ENCODE measurements at regions not wholly inside any gene's neighbourhood (a gene's known extent, or its start where the extent isn't known, plus 50 kb on each side); places are given as distances from the start of the nearest gene placed in this dataset.

- Histone ChIP-seq H3K9ac (ENCODE audit: low read depth, low read length) (no peak overlapping the region), H3K27me3 (ENCODE audit: insufficient read depth, low read length) (no peaks in the 10 kb centered on the region), H3K27ac (ENCODE audit: low read depth, low read length) (no peak overlapping the region), H3K9me3 (ENCODE audit: insufficient read depth, low read depth, low read length) (no peaks in the 10 kb centered on the region), H3K36me3 (ENCODE audit: insufficient read depth, low read length) (no peaks in the 10 kb centered on the region), H3K4me1 (ENCODE audit: insufficient read depth, low read length) (peaks cover 9% of the 10 kb centered on the region), H3K4me3 (ENCODE audit: low read length) (no peak overlapping the region)
- 82% methylated on average over 3 of the region's 3 CpGs for WGBS
These were observed 470.2 kb upstream of the CDH20 start for GRCh38 chr18:60862988-60863387.

- Histone ChIP-seq H3K36me3 (ENCODE audit: insufficient read depth, low read length) (no peaks in the 10 kb centered on the region), H3K4me3 (ENCODE audit: low read length) (no peak overlapping the region), H3K27me3 (ENCODE audit: insufficient read depth, low read length) (no peaks in the 10 kb centered on the region), H3K4me1 (ENCODE audit: insufficient read depth, low read length) (0 out of 2 replicates have a peak, but pooled peaks cover 4% of the 10 kb centered on the region), H3K9ac (ENCODE audit: low read depth, low read length) (no peak overlapping the region), H3K27ac (ENCODE audit: low read depth, low read length) (no peak overlapping the region), H3K9me3 (ENCODE audit: insufficient read depth, low read depth, low read length) (no peaks in the 10 kb centered on the region)
- WGBS: 100% methylated on average over 1 of the region's 2 CpGs
These were observed 467.4 kb upstream of the CDH20 start for GRCh38 chr18:60865801-60866200.

DNA sequence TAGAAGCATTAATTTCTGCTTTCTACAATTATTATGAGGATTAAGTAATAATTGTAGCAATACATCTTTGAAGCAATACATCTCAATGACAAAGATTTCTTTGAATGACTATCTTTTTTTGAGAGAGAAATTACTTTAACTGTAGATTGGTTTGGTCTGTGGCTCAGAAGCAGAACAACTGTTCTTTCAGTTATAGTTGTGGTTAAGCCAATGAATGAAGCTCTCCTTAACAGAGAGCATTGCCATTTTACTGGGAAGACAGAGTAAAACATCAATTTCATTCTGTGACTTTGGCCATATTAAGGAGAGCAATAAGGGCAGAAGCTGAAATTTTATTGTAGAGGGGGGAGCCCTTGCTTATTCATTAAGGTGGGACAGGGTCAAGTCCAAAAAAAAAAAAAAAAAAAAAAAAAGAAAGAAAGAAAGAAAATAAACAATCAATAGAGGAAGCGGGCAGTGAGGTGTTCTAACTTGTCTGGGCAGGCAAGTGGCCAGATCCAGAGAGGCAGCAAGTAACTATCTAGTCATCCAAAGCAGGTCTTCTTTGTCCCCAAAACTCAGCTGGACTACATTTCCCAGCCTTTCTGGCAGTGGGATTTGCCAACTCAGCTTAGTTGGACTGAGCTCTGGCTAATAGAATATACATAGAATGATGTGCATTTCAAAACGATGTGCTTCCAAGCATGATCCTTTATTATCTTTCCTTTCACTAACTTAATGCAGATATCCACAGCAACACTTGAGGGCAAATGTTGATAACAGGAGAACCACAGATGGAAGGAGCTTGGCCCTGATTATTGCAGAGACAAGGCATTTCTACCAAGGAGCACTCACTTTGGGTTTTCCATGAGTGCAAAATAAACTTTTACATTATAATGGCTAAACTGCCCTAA lies 462.7 kb upstream of the CDH20 start:
- Histone ChIP-seq H3K4me1 (ENCODE audit: insufficient read depth, low read length) (no peaks in the 10 kb centered on the region), H3K9ac (ENCODE audit: low read depth, low read length) (no peak overlapping the region), H3K36me3 (ENCODE audit: insufficient read depth, low read length) (no peaks in the 10 kb centered on the region), H3K27ac (ENCODE audit: low read depth, low read length) (no peak overlapping the region), H3K9me3 (ENCODE audit: insufficient read depth, low read depth, low read length) (no peaks in the 10 kb centered on the region), H3K4me3 (ENCODE audit: low read length) (no peak overlapping the region), H3K27me3 (ENCODE audit: insufficient read depth, low read length) (no peaks in the 10 kb centered on the region)
- 92% methylated on average over 2 of the region's 2 CpGs for WGBS

- no peak overlapping the region for H3K27ac ChIP-seq (ENCODE audit: low read depth, low read length)
- H3K4me3 ChIP-seq (ENCODE audit: low read length): no peak overlapping the region
- H3K4me1 ChIP-seq (ENCODE audit: insufficient read depth, low read length): no peaks in the 10 kb centered on the region
- no peak overlapping the region for H3K9ac ChIP-seq (ENCODE audit: low read depth, low read length)
- H3K9me3 ChIP-seq (ENCODE audit: insufficient read depth, low read depth, low read length): no peaks in the 10 kb centered on the region
- H3K27me3 ChIP-seq (ENCODE audit: insufficient read depth, low read length): no peaks in the 10 kb centered on the region
- H3K36me3 ChIP-seq (ENCODE audit: insufficient read depth, low read length): no peaks in the 10 kb centered on the region
- WGBS: 93% methylated on average over 3 of the region's 3 CpGs
These were observed 460.8 kb upstream of the CDH20 start for GRCh38 chr18:60872434-60872833.

DNA sequence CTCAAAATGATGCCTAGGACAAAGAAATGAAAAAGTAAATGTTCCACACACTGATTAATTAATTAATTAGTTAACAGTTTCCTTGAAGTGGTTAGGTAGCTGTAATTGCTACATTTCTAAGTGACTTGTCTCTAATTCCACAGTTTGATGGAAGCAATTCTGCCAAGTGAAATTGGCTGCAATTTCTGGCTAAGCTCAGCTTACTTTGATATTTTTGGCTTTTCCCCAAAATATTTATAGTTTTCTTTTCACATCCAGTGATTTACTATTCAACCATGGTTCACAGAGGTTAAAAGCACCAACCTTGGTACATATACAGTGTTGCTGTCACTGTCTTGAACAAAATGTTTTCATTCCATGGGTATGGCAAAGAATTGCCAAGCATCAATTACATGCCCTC lies 459.5 kb upstream of the CDH20 start:
- no peak overlapping the region for H3K27ac ChIP-seq (ENCODE audit: low read depth, low read length)
- H3K9ac ChIP-seq (ENCODE audit: low read depth, low read length): no peak overlapping the region

GRCh38 chr18:60875957-60876507 lies 457.2 kb upstream of the CDH20 start:
- H3K4me1 ChIP-seq (ENCODE audit: insufficient read depth, low read length): no peaks in the 10 kb centered on the region
- H3K4me3 ChIP-seq (ENCODE audit: low read length): no peak overlapping the region
- H3K9me3 ChIP-seq (ENCODE audit: insufficient read depth, low read depth, low read length): no peaks in the 10 kb centered on the region
- H3K36me3 ChIP-seq (ENCODE audit: insufficient read depth, low read length): no peaks in the 10 kb centered on the region
- 96% methylated on average over 6 of the region's 6 CpGs for WGBS
- H3K27ac ChIP-seq (ENCODE audit: low read depth, low read length): no peak overlapping the region
- H3K9ac ChIP-seq (ENCODE audit: low read depth, low read length): no peak overlapping the region
- H3K27me3 ChIP-seq (ENCODE audit: insufficient read depth, low read length): no peaks in the 10 kb centered on the region

More for the DNA sequence above, 459.5 kb upstream of the CDH20 start:
- Histone ChIP-seq H3K27me3 (ENCODE audit: insufficient read depth, low read length) (no peaks in the 10 kb centered on the region), H3K4me1 (ENCODE audit: insufficient read depth, low read length) (no peaks in the 10 kb centered on the region), H3K4me3 (ENCODE audit: low read length) (no peak overlapping the region), H3K36me3 (ENCODE audit: insufficient read depth, low read length) (no peaks in the 10 kb centered on the region), H3K9me3 (ENCODE audit: insufficient read depth, low read depth, low read length) (no peaks in the 10 kb centered on the region)

- Histone ChIP-seq H3K4me3 (ENCODE audit: low read length) (no peak overlapping the region), H3K36me3 (ENCODE audit: insufficient read depth, low read length) (no peaks in the 10 kb centered on the region), H3K9me3 (ENCODE audit: insufficient read depth, low read depth, low read length) (no peaks in the 10 kb centered on the region), H3K27me3 (ENCODE audit: insufficient read depth, low read length) (no peaks in the 10 kb centered on the region), H3K9ac (ENCODE audit: low read depth, low read length) (no peak overlapping the region), H3K4me1 (ENCODE audit: insufficient read depth, low read length) (no peaks in the 10 kb centered on the region), H3K27ac (ENCODE audit: low read depth, low read length) (no peak overlapping the region)
- no CpG with 5 or more reads among the region's 2 CpGs for WGBS
These were observed 453.0 kb upstream of the CDH20 start for GRCh38 chr18:60880184-60880583.

- WGBS: 96% methylated on average over 2 of the region's 2 CpGs
- no peak overlapping the region for H3K4me3 ChIP-seq (ENCODE audit: low read length)
- no peak overlapping the region for H3K27ac ChIP-seq (ENCODE audit: low read depth, low read length)
- H3K9ac ChIP-seq (ENCODE audit: low read depth, low read length): no peak overlapping the region
- no peaks in the 10 kb centered on the region for H3K9me3 ChIP-seq (ENCODE audit: insufficient read depth, low read depth, low read length)
- H3K27me3 ChIP-seq (ENCODE audit: insufficient read depth, low read length): no peaks in the 10 kb centered on the region
- H3K4me1 ChIP-seq (ENCODE audit: insufficient read depth, low read length): no peaks in the 10 kb centered on the region
- H3K36me3 ChIP-seq (ENCODE audit: insufficient read depth, low read length): no peaks in the 10 kb centered on the region
These were observed 449.6 kb upstream of the CDH20 start for GRCh38 chr18:60883587-60883986.

GRCh38 chr18:60888071-60888624 lies 445.1 kb upstream of the CDH20 start:
- H3K36me3 ChIP-seq (ENCODE audit: insufficient read depth, low read length): no peaks in the 10 kb centered on the region
- no peak overlapping the region for H3K9ac ChIP-seq (ENCODE audit: low read depth, low read length)
- H3K27me3 ChIP-seq (ENCODE audit: insufficient read depth, low read length): no peaks in the 10 kb centered on the region
- H3K9me3 ChIP-seq (ENCODE audit: insufficient read depth, low read depth, low read length): no peaks in the 10 kb centered on the region
- H3K27ac ChIP-seq (ENCODE audit: low read depth, low read length): no peak overlapping the region
- WGBS: 92% methylated on average over 6 of the region's 6 CpGs
- H3K4me1 ChIP-seq (ENCODE audit: insufficient read depth, low read length): no peaks in the 10 kb centered on the region
- H3K4me3 ChIP-seq (ENCODE audit: low read length): no peak overlapping the region

GRCh38 chr18:60889442-60889841 lies 443.8 kb upstream of the CDH20 start:
- H3K27ac ChIP-seq (ENCODE audit: low read depth, low read length): no peak overlapping the region
- H3K9me3 ChIP-seq (ENCODE audit: insufficient read depth, low read depth, low read length): no peaks in the 10 kb centered on the region
- H3K4me3 ChIP-seq (ENCODE audit: low read length): no peak overlapping the region
- no peaks in the 10 kb centered on the region for H3K4me1 ChIP-seq (ENCODE audit: insufficient read depth, low read length)
- no peak overlapping the region for H3K9ac ChIP-seq (ENCODE audit: low read depth, low read length)
- no peaks in the 10 kb centered on the region for H3K36me3 ChIP-seq (ENCODE audit: insufficient read depth, low read length)
- no peaks in the 10 kb centered on the region for H3K27me3 ChIP-seq (ENCODE audit: insufficient read depth, low read length)
- WGBS: 78% methylated on average over 2 of the region's 2 CpGs

DNA sequence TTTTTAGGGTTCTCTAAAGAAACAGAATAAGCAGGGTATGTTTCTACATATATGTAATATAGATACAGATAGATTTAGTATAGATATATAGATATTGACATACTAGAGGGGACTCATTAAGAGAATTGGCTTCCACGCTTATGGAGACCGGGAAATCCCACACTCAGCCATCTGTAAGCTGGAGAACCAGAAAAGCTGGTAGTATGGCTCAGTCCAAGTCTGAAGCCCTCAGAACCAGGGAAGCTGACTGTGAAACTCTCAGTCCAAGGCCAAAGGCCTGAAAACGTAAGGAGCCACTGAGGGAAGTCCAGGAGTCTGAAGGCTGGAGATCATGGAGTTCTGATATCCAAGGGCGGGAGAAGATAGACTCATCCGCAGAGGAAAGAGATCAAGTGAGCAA lies 441.3 kb upstream of the CDH20 start:
- no peaks in the 10 kb centered on the region for H3K27me3 ChIP-seq (ENCODE audit: insufficient read depth, low read length)
- no peaks in the 10 kb centered on the region for H3K4me1 ChIP-seq (ENCODE audit: insufficient read depth, low read length)
- WGBS: 98% methylated on average over 5 of the region's 5 CpGs
- H3K27ac ChIP-seq (ENCODE audit: low read depth, low read length): no peak overlapping the region
- H3K4me3 ChIP-seq (ENCODE audit: low read length): no peak overlapping the region
- no peaks in the 10 kb centered on the region for H3K36me3 ChIP-seq (ENCODE audit: insufficient read depth, low read length)
- no peak overlapping the region for H3K9ac ChIP-seq (ENCODE audit: low read depth, low read length)
- H3K9me3 ChIP-seq (ENCODE audit: insufficient read depth, low read depth, low read length): no peaks in the 10 kb centered on the region
